Posterior cingulate gyrus (tissue), 11 donors: ENCODE measurements at regions not wholly inside any gene's neighbourhood (a gene's known extent, or its start where the extent isn't known, plus 50 kb on each side); places are given as distances from the start of the nearest gene placed in this dataset.

Source experiments
- DNase-seq, 10 donors: peaks; one replicate each; pipeline versions ENCODE4 v3.0.0 to v3.0.0-alpha.2; 2020 to 2021; ENCODE audit warnings: mixed read lengths in 3 of 10
- intact Hi-C: fragments of 100-400 bp; cut with DNase I; formaldehyde crosslinking; loops from one replicate; pipeline ENCODE4 v1.15.1; 2023

- intact Hi-C loops: no loop called here
- DNase-seq: no peak
Measured at GRCh38 chr21:15354516-15354915, 289.7 kb upstream of the NRIP1 start.

DNA sequence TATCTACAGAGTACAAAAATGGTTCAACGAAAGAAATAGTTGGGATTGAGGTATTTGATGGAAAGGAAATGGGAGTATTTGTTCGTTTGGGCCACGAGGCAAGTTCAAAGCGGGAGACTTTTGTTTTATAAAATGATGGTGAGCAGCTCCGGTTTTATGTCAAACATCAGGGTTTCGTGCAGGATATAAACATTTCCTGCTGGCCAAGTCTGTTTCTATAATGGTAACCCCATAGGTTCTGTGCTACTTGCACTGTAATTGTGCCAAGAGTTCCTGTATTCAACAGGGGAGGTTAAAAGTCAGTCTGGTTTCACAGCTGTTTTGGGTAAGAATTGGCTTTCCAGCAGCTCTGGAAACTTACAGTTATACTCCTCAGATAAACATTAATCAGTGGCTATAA, 290.3 kb upstream of the NRIP1 start:
- DNase-seq: no peak
- intact Hi-C loops: no loop called here

GRCh38 chr21:15359251-15359650, 294.5 kb upstream of the NRIP1 start:
- DNase-seq: no peak
- intact Hi-C loops: no loop called here

DNA sequence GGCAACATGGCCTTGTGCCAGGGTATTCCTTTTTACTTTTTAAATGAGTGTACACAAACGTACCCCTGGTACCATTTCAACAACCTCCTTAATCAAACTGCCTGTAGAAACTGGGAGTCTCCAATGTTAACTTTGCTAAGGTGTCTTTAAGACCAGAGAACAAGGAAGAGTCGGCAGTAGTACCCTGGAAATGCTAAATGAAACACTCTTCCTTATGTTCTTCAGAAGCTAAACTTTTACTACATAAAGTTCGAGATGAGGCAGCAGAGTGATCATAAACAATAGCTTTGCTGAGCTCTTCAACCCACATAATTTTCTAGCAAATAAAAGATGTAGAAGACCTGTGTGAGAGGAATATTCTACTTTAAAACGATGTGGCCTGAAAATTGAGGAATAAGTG, 297.7 kb upstream of the NRIP1 start:
- no peak for DNase-seq
- intact Hi-C loops: no loop called here

- intact Hi-C loops: no loop called here
- no peak for DNase-seq
Measured at GRCh38 chr21:15363921-15364320, 299.1 kb upstream of the NRIP1 start.

- no peak for DNase-seq
- intact Hi-C loops: no loop called here
Measured at GRCh38 chr21:15365751-15366392, 301.1 kb upstream of the NRIP1 start.

DNA sequence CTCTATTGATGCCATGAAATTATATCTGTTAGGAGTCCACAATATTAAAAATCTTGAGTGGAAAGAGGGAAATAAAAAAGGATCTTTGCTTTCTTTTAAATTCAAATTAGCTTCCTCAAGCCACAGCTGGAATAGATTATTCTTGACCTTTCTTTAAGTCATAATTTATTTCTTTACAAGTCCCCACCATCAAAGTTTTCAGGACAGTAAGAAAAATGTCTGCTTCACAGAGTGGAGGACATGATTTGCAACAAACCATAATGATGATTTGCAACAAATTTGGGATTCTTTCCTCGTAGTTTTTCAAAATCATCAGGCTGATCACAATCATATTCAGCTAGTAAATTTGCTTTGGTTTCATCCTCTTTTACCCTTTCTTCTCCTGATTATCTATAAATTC, 301.8 kb upstream of the NRIP1 start:
- DNase-seq: no peak

GRCh38 chr21:15367061-15367626, 302.3 kb upstream of the NRIP1 start:
- DNase-seq: no peak
- intact Hi-C loops: no loop called here

More for the DNA sequence above, 301.8 kb upstream of the NRIP1 start:
- intact Hi-C loops: no loop called here

- intact Hi-C loops: no loop called here
- no peak for DNase-seq
Measured at GRCh38 chr21:15370462-15370975, 305.7 kb upstream of the NRIP1 start.

DNA sequence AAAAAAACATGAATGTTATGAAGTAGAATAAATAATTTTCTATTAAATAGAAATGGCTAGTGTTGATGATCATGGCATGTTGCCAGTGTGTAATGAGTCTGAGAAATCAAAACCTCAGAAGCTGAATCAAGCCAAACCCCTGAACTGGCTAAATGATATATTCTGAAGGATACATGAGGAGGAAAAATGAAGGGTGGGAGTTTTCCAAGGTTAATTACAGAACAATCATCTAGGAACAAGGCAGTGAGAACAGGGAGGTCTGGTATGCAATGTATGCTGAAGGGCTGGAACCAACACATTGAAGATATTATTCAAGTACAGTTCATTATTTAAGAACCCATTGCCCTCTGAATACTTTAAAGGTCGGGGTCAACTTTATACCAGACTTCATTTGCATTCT, 309.1 kb upstream of the NRIP1 start:
- no peak for DNase-seq
- intact Hi-C loops: no loop called here

DNA sequence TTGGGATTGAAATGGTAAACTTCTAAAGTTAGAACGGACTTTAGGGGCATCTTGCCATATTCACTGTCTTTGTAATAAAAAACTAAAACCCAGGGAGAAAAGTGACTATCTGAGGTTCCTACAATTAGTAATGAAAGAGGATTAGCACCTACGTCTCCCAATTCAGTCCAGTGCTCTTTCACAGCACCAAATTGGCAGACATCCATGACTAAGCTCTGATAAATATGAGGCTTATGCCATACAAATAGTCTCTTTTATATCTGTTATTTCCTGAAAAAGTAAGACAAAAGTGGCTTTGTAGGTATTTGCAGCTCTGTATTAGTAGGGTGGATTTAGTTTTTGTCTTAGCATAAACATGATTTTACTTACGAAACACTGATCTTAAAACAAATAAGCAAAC, 315.0 kb upstream of the NRIP1 start:
- DNase-seq: no peak
- intact Hi-C loops: no loop called here

GRCh38 chr21:15383588-15383987, 318.8 kb upstream of the NRIP1 start:
- intact Hi-C loops: no loop called here
- no peak for DNase-seq

DNA sequence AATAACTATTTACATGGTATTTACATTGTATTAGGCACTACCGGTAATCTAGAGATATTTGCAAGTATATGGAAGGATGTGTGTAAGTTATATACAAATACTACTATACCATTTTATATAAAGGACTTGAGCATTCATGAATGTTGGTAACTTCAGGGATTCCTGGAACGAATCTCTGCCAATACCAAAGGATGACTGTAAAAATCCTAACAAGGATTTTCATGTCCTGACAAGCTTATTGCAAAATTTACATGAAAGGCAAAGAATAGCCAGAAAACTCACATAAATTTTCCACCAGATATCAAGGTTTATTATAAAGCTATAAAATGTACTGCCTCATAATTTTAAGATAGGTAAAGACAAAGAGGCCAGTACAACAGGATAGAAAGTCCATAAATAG, 325.2 kb upstream of the NRIP1 start:
- intact Hi-C loops: no loop called here
- no peak for DNase-seq

- no peak for DNase-seq
- intact Hi-C loops: no loop called here
Measured at GRCh38 chr21:15397258-15397657, 332.5 kb upstream of the NRIP1 start.

DNA sequence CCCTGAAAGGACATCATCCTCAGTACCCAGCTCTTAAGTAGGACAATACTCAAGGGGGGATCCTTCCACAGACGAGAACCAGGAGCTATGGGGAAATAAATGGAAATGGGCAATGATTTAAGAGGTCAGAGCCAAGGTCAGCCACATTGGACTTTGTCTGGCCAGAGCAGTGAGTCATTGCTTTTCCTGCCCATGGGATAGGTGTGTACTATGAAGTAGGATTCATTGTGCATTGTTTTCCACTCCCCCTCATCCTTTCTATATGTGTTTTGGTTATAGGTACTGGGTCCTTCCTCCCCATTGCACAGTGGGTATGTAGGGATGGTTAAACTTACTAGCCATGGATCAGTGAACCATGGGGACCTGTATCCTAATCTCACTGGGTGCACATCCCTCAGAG, 328.9 kb upstream of the USP25 start:
- DNase-seq: no peak
- intact Hi-C loops: no loop called here

DNA sequence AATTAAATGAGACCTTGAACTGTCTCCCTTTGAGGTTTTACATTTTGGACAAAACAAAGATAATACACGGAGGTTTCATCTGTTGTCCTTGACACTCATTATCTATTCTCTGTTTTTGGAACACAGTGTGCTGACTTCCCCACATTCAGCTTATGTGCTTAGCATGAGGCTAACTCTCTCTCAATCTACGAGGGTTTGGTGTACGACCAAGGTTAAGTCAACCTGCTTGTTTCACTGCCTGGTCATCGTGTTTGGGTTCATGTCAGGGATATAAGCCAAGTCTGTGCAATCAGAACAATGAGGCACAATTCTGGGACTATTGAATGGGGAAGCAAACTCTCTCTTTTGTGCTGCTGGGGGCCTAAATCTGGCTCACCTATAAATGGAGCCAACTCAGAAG, 328.5 kb upstream of the USP25 start:
- no peak for DNase-seq
- intact Hi-C loops: no loop called here

DNA sequence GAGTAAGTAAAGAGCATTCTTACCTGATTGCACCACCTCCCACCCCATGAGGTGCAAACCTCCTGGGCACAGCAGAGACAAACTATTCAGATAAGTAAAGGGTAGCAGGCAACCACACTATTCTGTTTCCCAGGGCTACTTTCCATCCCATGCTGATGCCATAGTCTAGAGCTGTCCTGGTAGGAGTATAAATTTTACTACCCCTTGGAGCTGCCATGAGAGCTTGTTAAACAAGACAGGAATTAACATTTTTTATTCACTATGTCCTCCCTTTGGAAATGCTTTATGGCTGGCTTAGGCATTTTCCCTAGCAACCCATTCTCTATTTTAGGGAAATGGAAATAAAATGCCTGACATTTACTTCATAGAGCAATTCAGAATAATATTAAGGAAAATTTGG, 324.6 kb upstream of the USP25 start:
- no peak for DNase-seq
- intact Hi-C loops: no loop called here

DNA sequence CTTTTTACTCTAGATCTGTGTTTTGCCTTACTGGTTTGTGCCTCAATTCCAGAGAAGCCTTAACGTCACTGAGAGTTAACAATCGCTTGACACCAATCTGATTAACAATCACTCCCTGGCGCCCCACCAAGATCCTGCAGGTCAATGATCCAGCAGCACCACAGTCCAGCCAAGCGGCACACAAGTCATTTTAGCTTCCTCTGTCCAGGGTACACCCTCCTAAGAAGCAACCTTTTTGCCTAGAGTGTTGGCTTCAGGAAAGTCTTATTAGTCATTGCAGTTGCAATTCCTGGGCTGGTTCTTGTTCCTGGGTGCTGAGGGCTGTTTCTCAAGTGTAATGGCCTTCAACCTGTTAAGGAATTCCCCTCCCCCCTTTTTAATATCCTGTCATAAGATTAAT, 323.0 kb upstream of the USP25 start:
- intact Hi-C loops: no loop called here

GRCh38 chr21:15407585-15407984, 322.2 kb upstream of the USP25 start:
- intact Hi-C loops: no loop called here
- no peak for DNase-seq

More for the DNA sequence above, 323.0 kb upstream of the USP25 start:
- no peak for DNase-seq

DNA sequence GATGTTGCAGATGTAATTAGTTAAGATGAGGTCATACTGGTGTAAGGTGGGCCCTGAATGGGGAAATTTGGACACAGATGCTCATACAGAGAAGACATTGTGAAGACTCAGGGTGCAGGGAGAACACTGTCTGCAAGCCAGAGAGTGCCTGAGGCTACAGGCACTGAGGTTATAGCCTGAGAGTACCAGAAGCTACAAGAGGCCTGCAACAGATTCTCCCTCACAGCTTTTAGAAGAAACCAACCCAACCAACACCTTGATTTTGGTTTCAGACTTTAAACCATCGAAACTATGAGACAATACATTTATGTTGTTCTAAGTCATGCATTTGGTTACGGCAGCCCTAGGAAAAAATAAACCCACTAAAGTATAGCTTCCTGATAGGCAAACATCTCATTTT, 321.7 kb upstream of the USP25 start:
- intact Hi-C loops: no loop called here
- DNase-seq: no peak

- no peak for DNase-seq
- intact Hi-C loops: no loop called here
Measured at GRCh38 chr21:15409031-15409430, 320.8 kb upstream of the USP25 start.

DNA sequence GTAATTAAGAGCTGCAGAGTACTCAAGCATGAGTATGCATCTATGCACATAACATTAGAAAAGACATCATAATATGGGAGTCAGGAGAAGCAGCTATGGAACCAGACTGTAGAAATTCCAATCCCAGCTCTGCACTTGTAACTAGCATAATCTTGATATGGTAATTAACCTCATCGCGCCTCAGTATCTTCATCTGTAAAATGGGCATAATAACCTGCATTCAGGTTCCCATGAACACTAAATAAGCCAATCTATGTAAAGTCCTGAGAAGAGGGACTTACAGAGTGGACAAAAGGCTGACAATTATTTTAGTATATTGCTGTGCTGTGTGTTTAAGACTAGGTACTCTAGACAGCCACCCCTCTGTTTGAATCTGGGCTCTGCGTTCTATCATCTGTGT, 318.9 kb upstream of the USP25 start:
- intact Hi-C loops: no loop called here

GRCh38 chr21:15414057-15414456, 315.7 kb upstream of the USP25 start:
- intact Hi-C loops: no loop called here
- no peak for DNase-seq

More for the DNA sequence above, 318.9 kb upstream of the USP25 start:
- no peak for DNase-seq
